Loucy (cell line): ENCODE measurements at regions not wholly inside any gene's neighbourhood (a gene's known extent, or its start where the extent isn't known, plus 50 kb on each side); places are given as distances from the start of the nearest gene placed in this dataset.

ENCODE experiments used
- EZH2phosphoT487 ChIP-seq: fragments of 200-600 bp; IDR thresholded peaks from 2 replicates; pipeline ENCODE4 v1.6.1; 2018; ENCODE audit warnings: antibody characterized with exemption, mild to moderate bottlenecking, moderate library complexity, borderline replicate concordance
- TF ChIP-seq, protein P1 (sequence below): fragments of 200-600 bp; sonication (generic); conservative IDR thresholded peaks from 2 replicates; pipeline ENCODE4 v1.5.1; 2014; ENCODE audit warnings: mild to moderate bottlenecking, antibody characterized with exemption, low read length

DNA sequence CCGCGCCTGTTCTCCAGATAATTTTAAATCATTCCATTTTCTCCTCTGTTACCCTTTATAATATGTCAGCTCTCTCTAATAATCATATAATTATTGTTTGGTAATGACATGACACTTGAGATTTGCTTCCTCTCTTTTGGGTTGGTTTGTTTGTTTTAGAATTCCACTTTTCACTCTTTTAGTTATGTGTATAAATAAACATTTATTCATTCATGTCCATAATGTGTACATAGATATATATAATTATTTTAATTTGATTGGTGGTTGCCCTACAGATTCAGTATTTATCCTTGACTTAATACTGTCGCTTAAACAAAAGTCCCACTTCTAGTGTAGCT is 93.4 kb upstream of the FMN2 start:
- TF ChIP-seq, protein P1, sequence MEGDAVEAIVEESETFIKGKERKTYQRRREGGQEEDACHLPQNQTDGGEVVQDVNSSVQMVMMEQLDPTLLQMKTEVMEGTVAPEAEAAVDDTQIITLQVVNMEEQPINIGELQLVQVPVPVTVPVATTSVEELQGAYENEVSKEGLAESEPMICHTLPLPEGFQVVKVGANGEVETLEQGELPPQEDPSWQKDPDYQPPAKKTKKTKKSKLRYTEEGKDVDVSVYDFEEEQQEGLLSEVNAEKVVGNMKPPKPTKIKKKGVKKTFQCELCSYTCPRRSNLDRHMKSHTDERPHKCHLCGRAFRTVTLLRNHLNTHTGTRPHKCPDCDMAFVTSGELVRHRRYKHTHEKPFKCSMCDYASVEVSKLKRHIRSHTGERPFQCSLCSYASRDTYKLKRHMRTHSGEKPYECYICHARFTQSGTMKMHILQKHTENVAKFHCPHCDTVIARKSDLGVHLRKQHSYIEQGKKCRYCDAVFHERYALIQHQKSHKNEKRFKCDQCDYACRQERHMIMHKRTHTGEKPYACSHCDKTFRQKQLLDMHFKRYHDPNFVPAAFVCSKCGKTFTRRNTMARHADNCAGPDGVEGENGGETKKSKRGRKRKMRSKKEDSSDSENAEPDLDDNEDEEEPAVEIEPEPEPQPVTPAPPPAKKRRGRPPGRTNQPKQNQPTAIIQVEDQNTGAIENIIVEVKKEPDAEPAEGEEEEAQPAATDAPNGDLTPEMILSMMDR = no peak
- no peak for TF ChIP-seq EZH2phosphoT487
